GM19438 (cell line): ENCODE measurements at regions not wholly inside any gene's neighbourhood (a gene's known extent, or its start where the extent isn't known, plus 50 kb on each side); places are given as distances from the start of the nearest gene placed in this dataset.
"Not testable (repeated sequence)": the region's sequence is repeated elsewhere in the genome, so short reads cannot be mapped to it uniquely, and the experiment has no call there.

ENCODE experiments used
- ATAC-seq: cut with Tn5 transposase; IDR thresholded peaks from one replicate; pipeline ENCODE4 v1.9.1; 2021; ENCODE audit warnings: low read depth; ENCODE audit not compliant: unreplicated experiment

DNA sequence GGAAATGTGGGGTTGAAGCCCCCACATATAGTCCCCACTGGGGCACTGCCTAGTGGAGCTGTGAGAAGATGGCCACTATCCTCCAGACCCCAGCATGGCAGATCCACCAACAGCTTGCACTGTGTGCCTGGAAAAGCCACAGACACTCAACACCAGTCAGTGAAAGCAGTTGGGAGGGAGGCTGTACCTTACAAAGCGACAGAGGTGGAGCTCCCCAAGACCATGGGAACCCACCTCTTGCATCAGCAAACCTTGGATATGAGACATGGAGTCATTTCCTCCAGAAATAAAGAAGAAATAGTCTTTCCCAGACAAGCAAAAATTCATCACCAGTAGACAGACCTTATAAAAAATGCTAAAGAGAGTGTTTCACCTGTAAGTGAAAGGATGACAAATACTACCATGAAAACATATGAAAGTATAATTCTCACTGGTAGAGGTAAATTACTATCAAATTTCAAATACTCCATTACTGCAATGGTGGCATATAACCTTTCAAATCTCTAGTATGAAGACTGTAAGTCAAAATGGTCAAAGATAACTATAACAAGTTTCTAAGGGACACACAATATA is 152.6 kb upstream of the EPHA4 start:
- no peak for ATAC-seq

DNA sequence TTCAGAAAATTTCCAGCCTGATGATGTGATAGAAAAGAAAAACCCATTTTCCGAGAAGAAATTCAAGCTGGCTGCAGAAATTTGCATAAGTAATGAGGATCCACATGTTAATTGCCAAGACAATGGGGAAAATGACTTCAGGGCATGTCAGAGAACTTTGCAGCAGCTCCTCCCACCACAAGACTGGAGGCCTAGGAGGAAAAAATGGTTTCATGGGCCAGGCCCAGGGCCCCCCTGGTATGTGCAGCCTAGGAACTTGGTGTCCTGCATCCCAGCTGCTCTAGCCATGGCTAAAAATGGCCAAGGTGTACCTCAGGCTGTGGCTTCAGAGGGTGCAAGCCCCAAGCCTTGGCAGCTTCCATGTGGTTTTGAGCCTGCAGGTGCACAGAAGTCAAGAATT is 152.0 kb upstream of the EPHA4 start:
- not testable (repeated sequence) for ATAC-seq

DNA sequence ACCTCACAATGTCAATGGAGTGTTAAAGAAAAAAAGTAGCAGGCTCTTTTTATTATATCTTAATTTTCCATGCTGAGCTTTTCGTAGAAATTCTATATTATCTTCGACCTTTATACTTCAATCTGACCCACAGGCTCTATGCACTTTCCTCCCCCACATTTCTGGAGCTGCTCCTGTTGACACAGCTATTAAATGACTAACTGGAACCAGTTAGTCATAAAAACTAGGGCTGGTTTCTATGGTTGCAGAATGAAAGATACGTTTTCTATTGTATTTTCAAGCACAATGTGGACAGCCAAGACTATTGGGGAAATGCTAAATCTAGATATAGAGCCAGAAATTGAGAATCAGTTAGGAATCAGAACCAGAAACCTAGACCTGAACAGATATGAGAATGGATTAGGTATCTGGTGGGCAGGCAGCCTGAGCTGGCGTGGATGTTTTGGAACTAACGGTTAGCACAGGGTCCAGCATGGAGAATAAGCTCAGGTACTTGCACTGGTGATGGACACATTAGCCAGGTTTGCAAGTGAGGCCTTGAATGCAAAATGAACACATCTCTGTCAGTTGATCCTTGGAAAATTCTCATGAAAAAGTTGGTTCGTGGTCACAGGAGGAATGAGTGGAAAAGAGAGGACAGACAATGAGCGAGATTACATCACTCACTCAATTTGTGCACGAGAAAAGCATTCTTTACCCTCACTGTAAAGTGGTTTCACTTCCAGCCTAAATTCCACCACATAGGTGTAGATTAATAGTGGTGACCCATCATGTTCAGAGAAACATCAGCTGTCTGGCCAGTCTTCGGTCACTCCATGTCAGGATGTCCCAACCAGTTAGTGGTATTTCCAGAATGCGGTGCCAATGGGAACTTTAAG is 144.6 kb upstream of the EPHA4 start:
- ATAC-seq = no peak

DNA sequence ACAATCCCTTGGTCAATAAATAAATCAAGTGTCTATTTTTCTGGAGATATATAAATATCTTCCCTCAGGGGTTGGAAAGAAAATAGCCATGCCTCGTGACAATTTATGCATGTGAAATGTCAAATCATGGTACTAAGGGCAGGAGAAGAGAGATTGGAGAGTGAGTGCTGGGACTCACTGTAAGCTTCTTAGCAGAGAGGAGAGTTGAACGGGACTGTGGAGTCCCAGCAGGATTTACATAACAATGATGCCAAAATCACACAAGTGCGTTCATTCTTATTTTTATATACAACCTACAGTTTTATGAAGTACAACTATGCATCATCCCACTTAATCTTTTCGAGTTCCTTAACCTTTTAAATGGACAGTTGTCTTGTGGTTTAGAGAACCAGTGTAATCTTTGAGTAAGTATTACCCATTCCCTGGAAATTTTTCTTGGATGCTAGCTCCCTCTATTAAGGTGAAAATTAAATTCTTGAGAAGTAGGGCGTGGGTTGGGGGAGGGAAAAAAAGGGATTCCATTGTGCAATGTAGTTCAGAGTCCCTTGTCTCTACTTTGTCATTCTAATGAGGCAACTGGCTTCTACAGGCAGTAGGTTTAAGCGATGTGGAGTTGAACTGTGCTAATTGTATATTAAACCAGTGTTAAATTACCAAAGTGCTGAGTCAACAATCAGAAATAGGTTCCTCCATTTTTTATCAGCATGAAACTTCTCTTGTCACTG is 143.6 kb upstream of the EPHA4 start:
- no peak for ATAC-seq

DNA sequence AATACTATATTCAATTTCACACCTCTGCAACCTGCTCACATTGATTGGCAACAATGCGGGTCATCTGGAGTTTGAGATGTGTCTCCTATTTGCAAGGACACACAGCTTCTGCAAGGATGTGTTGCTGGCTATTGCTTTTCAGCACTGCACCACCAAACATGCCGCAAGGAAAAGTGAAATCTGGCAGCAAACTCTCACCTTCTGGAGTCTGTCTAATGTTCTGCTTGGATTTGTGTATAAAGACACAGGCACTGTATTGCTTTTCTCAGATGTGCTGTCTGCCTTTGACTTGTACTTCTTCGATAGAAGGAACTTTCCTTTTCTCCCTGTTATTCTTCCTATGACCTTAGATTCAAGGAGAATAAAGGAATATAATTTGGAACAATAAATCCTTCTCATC is 138.6 kb upstream of the EPHA4 start:
- ATAC-seq = no peak

DNA sequence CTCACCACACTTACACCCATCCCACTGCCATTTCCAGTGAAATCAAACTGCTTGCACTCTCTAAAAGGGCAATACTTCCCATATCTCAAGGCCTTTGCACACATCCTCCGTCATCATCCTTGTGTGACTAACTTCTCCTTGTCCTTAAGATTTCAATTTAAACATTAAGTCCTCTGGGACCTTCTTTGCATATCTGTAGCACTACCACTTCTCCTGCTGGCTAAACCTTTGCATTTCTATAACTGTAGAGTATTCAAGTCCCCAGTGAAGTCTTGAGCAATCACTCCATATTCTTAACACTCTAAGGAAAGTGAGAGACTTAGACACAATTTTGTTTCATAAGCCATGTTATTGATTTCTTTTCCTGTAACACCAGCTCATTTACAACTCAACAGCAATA is 136.8 kb upstream of the EPHA4 start:
- no peak for ATAC-seq

DNA sequence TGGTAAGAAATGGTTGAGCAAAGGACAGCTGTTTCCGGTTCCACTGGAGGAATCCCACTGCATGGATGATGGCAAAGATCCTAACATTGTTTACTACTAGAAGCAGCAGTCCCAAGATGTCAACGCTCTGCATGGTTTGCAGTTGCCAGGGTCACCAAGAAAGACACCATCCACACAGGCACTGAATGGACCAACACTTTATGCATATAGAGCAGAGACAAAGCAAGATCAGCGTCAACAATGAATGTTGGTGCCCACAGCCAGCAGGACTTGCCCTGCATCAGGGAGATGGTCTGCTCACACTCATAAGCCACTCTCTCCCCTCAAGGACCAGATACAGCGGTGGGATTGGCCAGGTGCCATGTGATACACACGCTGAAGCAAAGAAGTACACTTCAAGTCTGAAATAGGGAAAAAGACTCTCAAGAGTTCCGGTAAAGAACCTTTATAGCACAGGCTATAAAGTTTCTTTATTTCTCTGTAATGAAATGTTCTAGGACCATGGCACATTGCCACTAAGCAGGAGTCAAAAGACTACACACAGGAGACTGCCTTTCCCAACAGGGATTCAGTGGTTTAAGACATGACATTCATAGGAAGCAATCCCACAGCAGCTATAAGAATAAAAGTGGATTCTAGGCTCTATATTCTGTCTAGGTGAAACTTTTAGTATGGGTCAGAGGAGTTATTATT is 133.2 kb upstream of the EPHA4 start:
- ATAC-seq = no peak

DNA sequence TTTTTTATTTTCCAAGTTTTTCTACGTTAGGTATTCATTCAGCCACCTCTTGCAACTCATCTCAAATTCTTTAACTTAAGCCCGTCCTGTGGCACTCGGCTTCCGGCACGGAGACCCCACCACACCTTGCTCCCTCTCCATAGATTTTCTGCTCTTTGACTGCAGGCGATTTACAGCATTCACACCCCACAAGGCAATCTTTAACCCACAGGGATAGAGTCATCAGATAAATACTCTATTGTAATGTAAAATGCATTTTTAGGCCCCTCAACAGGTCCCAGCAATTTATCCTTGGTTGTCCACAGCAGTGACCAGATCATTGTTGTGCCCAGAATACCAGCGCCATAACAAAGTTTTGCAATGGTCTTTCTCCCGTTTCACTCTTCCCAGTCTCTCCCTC is 132.3 kb upstream of the EPHA4 start:
- no peak for ATAC-seq

DNA sequence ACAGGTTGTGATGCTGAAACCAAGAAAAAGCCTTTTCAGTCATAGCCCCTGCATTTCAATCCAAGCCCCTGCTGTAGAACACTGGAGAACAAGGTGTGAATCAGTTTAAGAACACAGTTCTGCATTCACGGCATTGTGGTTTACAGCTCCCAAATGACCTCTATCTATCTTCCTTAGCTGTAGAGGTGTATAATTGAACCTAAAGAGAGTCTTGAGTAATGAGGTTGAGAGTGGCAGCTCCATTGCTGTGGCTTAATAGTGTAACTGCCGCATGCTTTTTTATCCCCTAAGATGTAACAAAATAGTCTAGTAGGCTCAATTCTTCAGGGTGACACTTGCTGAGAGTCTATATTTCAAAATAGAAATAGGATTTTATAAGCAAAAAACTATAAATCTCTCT is 121.3 kb upstream of the EPHA4 start:
- ATAC-seq = no peak

DNA sequence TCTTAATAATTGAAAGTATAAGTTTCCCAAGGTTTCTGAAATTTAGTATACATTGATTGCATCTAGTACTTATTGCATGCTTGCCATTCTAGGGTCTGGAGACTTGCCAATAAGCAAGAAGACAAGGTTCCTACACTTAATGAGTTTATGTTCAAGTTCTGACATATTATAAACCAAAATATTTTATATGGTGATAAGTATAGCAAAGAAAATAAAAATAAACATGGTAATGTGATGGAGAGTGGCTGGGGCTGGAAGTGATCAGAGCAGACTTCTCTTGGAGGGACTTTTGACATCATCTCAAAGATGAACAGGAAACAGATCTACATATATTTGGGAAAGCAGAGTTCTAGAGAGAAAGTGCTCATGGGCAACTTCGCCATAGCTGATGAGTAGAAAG is 119.5 kb upstream of the EPHA4 start:
- no peak for ATAC-seq

DNA sequence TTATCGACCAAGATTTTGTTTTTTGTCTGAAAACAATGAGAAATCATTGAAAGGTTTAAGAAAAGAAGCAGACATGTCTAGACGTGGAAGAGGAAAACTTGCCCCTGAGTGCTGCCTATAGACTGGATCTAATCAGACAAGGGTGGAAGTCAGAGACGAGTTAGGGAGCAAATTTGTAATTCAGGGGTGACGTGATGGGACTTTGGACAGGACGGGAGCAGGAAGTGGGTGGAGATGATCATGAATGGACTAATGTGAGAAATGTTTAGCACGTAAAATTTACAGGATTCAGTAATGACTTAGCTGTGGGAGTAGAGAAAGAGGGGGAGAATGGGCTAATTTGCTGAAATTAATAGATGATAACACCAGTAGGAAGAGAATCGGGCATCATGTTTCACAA is 117.0 kb upstream of the EPHA4 start:
- ATAC-seq = no peak

DNA sequence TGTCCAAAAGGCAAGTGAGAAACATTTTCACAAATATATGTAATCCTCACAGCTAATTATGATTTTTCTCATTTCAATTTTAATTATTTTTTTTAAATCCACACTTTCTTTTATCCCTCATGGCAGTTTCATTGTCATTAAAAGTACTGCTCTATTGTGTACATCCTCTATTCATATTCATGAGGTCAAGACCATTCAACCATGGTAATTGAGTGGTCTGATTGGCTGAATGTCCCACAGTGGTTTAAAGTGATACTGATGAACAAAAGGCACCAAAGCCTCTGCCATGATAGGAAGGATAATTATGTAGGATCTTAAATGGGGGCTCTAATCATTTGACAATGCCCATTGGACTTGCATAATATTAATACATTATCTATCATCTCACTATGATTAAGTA is 108.4 kb upstream of the EPHA4 start:
- ATAC-seq = no peak

DNA sequence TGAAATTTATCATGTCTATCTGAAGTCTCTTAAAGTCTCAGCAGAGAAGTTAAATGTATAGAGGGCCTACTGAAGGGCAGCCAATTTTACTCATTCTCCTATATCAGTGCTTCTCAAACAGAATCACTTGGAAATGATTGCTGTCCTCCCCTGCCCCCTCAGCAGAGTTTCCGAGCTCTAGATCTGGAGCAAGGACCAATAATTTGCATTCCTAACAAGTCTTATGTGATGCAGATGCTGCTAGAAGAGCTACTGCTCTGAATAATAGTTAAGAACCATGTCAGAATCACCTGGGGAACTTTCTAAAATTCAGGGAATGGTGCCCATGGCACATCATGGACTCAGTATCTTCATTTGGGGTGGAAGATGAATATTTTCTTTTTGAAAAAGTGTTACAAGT is 105.6 kb upstream of the EPHA4 start:
- no peak for ATAC-seq

DNA sequence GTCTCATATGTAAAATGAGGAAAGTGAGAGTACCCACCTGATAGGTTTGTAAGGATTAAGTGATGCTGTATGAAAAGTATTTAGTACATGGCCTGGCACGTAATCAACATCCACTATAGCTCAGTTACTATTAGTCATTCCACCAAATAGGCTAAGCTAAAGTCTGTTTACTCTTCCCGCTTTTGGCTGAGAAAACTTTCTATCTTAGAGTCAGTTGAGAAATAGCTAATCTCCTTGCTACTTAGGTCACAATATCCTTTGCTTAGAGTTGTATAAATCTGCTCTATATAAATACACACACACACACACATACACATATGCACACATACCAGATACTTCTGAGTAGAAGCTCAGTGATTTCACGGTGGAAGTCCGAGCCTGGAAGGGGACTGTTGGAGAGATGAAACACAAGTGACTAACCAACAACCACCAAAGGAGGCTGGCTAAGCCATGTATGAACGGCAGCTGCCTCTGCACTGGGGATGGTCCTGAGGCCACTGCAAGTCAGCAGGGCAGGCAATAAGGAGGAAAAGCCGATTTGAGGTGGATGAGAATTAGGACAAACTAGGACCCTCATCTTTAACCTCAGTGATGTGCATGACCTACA is 104.6 kb upstream of the EPHA4 start:
- ATAC-seq = no peak

DNA sequence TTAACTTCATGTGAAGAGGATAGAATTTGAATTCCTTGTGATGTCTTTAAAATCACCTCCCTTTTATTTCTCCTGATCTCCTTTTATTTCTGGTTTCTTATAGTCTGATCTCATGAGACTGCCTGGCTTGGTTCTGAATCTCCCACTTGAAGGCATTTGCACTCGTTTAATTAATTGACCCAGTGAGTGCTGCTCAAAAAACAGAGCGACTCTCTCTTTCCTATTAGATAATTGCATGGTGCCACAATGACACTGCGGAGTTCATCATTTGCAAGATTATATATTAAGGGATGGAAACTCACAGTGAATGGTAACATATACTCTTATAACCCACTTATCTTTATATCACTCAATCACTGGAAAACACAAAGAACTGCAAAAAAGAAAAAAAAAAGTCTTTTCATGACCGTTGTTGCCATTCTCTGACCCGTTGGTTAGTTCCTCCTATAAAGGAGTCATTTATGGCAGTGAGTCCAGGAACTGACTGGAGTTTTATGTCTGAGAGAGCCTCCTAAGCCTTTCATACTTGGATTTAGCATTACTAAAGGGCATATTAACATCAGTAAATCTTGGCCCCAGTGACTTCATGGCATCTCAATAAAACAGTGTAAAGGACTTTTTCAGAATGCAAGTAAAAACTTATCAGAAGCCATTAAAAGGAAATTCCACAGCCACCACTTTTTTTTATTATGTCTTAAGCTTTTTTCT is 103.3 kb upstream of the EPHA4 start:
- no peak for ATAC-seq

DNA sequence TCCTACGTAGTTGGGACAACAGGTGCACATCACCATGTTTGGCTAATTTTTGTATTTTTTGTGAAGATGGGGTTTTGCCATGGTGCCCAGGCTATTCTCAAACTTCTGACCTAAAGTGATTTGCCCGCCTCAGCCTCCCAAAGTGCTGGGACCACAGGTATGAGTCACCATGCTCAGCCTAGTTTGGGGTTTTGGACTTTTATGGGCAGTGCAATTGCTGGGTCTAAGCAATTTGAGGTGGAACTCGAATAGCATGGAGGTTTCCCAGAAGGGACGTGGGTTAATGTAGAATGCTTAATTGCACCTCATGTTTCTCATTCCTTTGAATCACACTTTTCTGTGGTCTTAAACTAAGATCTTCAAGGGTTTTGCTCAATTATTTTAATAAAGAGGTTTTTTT is 102.3 kb upstream of the EPHA4 start:
- no peak for ATAC-seq

DNA sequence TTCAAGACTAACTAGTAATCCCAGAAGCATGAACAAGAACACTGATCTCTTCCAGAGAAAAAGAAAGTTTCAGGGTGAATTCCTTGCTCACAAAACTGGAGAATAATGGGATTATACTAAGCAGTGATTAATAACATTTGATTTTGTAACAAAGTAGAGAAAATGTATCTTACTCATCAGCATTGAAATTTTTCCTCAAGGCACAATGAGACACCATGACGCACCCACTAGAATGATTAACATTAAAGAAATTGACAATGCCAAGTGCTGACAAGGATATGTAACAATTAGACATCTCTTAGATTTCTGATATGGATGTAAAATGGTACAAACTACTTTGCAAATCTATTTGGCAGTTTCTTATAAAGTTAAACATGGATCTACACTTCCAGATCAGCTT is 101.1 kb upstream of the EPHA4 start:
- ATAC-seq = no peak

DNA sequence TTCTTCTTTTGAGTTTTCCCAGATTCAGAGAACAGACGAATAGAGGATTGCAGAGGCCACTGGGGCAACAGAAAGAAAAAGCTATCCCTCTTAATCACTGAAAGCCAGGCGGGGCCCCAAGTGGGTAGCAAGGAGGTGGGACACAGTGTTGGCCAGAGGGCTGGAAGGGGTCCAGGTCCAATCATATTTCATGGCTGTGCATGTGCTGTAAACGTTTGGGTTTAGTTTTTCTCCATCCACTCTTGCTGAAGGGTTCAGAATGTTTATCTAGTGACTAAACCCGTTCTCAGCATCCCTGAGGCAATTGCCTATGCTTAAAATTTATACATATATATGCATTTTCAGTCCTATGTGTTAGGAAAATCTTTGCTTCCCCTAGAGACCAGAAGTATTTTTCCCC is 99.4 kb upstream of the EPHA4 start:
- ATAC-seq = no peak

DNA sequence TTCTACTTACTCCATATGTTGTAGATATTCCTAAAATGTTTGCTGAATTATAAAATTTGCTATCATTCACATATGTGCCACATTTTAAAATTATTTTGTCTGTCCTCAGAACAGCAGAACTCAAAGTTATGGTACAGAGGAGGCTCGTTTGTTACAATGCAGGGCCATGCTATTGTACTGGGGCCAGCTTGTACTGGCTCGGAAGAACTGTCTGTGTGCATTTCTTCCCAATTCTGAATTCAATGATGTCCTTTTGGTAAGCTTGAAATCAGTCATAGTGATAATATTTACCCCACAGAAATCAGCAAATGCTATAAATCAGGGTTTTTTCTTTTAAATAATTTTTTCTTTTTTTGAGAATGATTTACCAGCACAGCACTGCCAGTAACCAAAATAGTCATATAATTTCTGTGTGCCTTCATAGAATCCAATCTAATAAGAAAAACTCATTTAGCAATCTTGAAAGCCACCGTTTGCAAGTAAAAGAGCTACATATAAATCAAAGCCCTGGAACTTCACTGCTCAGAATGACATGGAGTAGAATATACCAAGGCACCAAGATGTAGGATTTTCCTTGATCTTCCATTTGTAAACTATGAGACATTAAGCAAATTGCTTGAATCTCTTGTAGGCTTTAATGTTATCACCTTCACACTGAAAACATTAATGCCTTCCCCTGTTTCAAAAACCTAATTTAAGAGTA is 90.7 kb upstream of the EPHA4 start:
- no peak for ATAC-seq

DNA sequence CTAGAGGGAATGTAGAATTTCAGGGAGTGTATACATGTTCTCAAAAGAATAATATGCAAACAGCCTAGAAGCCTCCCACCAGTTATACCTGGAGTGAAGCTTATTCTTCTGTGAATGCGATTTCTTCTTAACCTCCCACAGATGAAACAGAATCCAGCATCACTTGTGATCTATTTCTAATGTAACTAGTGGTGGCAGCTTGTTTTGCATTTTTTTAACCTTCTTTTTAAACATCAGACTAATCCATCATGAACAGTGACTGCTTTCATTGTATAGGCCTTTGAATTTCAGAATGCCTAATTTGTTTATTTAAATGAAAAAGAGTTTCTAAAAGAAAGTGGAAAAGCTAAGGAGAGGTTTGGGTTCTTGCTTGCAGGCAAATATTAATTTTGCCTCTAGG is 85.7 kb upstream of the EPHA4 start:
- ATAC-seq = no peak
